GM21529 (cell line): ENCODE measurements at regions not wholly inside any gene's neighbourhood (a gene's known extent, or its start where the extent isn't known, plus 50 kb on each side); places are given as distances from the start of the nearest gene placed in this dataset.

Experiments used
- ATAC-seq: cut with Tn5 transposase; IDR thresholded peaks from one replicate; pipeline ENCODE4 v1.9.1; 2021; ENCODE audit not compliant: unreplicated experiment

DNA sequence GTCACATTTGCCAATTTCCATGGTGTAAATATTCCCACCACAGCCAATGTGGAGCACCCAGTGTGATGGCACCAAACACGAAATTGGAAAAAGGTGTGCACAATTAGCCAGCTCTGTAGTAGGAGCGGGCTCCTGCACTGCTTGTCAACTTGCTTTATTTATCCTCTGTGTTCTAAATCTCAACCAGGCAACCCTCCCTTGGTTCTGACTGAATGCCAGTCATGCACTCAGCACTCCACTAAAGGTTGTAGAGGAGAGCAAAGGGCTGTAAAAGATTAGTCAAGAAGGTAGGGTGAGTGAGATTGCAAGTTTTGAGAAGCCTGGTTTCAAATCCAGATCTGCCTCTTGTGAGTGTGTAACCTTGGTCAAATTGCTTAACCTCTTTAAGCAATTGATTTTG lies 71.5 kb upstream of the EGR2 start:
- no peak for ATAC-seq

DNA sequence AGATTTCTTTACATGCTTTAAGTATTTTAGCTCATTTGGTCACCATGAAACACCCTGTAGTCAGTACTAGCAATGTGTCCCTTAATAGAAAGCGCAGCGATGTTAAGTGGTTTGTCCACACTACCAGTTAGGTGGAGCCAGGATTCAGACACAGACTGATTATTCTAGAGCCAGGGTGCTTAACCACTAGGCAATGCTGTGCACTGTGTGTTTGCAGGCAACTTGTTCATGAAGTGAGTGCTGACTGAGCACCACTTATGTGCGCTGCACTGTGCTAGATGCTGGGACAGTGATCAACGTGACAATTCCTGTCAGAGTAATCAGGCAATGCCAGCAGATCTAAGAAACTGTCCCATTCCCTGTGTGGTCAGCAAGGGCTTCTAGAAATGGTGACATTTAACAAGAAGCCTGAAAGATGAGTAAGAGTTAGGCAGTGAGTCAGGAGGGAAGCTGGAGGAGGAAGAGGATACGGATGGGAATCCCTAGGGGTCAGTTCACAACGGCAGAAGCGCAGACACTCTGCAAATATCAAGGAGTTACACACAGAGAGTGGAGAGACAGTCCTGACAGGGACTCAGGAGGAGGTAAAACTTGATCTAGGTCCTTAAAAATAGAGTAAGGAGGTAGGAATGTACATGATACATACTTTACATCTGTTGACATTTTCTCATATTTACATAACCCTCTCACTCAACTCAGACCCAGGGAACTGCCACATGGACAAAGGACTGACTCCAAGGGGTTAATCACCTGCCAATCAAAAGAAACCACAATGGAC lies 69.7 kb upstream of the EGR2 start:
- no peak for ATAC-seq

- ATAC-seq = no peak
Observed at GRCh38 chr10:62880162-62880561, 64.0 kb upstream of the EGR2 start.

GRCh38 chr10:62873866-62874265 lies 57.7 kb upstream of the EGR2 start:
- ATAC-seq = no peak

- peak; percentile 97 for ATAC-seq
Observed at GRCh38 chr10:62870866-62871265, 54.7 kb upstream of the EGR2 start.

DNA sequence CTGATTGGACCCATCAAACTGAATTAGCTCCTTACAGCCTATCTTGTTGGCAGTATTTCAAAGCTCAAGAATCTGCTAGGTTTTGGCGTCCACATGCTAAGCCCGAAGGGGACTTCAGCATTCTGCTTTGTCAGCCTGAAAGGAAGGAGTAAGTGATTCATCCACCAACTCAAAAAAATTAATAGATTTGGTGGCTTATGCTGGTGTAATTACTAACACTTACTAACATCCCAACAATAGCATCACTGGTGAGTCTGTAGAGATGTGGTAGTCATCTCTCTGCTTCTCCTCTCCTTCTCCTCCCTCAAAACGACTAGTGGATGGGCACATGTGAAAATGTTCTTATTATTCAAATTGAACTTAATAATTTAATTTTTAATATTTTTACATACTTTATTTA lies 53.8 kb upstream of the EGR2 start:
- no peak for ATAC-seq

GRCh38 chr10:62866941-62867340 lies 50.8 kb upstream of the EGR2 start:
- no peak for ATAC-seq

DNA sequence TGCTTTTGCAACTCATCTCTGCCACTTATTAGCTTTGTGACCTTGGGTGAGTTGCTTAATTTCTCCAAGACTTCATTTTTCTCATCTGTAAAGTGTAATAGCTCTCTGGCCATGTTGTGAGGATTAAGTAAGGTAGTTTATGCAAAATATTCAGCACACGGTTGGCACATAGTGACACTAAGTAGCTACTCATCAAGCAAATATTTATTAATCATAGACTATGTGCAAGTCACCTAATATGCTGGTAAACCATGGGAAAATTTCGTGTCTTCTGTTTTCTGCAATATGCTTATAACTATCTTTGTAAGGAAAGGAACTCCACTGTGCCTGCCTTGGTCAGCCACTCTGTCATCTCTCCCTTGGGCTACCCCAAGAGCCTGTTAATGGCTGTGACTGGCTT lies 50.3 kb upstream of the EGR2 start:
- no peak for ATAC-seq
